ENCODE measurements at regions not wholly inside any gene's neighbourhood (a gene's known extent, or its start where the extent isn't known, plus 50 kb on each side); places are given as distances from the start of the nearest gene placed in this dataset.

GRCh38 chr1:4044967-4045366 is 144.9 kb upstream of the C1orf174 start:
- no peak for DNase-seq (ENCODE audit: low read depth in 3 of 3)

- DNase-seq (ENCODE audit: low read depth in 3 of 3) = no peak
Observed at GRCh38 chr1:4045397-4046010, 145.4 kb upstream of the C1orf174 start.

- no peak for DNase-seq (ENCODE audit: low read depth in 3 of 3)
Observed at GRCh38 chr1:4046836-4047461, 146.9 kb upstream of the C1orf174 start.

GRCh38 chr1:4047666-4048065 is 147.6 kb upstream of the C1orf174 start:
- DNase-seq (ENCODE audit: low read depth in 3 of 3) = no peak

GRCh38 chr1:4048076-4048475 is 148.0 kb upstream of the C1orf174 start:
- DNase-seq (ENCODE audit: low read depth in 3 of 3) = no peak

GRCh38 chr1:4048921-4049320 is 148.8 kb upstream of the C1orf174 start:
- no peak for DNase-seq (ENCODE audit: low read depth in 3 of 3)

- DNase-seq (ENCODE audit: low read depth in 3 of 3) = no peak
Observed at GRCh38 chr1:4050998-4051397, 150.9 kb upstream of the C1orf174 start.

- no peak for DNase-seq (ENCODE audit: low read depth in 3 of 3)
Observed at GRCh38 chr1:4052657-4053056, 152.6 kb upstream of the C1orf174 start.

GRCh38 chr1:4053160-4053748 is 153.2 kb upstream of the C1orf174 start:
- no peak for DNase-seq (ENCODE audit: low read depth in 3 of 3)

- no peak for DNase-seq (ENCODE audit: low read depth in 3 of 3)
Observed at GRCh38 chr1:4053774-4054173, 153.7 kb upstream of the C1orf174 start.

- DNase-seq (ENCODE audit: low read depth in 3 of 3) = no peak
Observed at GRCh38 chr1:4055294-4055967, 155.4 kb upstream of the C1orf174 start.

- no peak for DNase-seq (ENCODE audit: low read depth in 3 of 3)
Observed at GRCh38 chr1:4056422-4056821, 156.3 kb upstream of the C1orf174 start.

- no peak for DNase-seq (ENCODE audit: low read depth in 3 of 3)
Observed at GRCh38 chr1:4056989-4057388, 156.9 kb upstream of the C1orf174 start.

- no peak for DNase-seq (ENCODE audit: low read depth in 3 of 3)
Observed at GRCh38 chr1:4057603-4058002, 157.5 kb upstream of the C1orf174 start.

- DNase-seq (ENCODE audit: low read depth in 3 of 3) = no peak
Observed at GRCh38 chr1:4058122-4058521, 158.1 kb upstream of the C1orf174 start.

GRCh38 chr1:4058706-4059105 is 158.6 kb upstream of the C1orf174 start:
- DNase-seq (ENCODE audit: low read depth in 3 of 3) = no peak

GRCh38 chr1:4059270-4059669 is 159.2 kb upstream of the C1orf174 start:
- DNase-seq (ENCODE audit: low read depth in 3 of 3) = no peak

- DNase-seq (ENCODE audit: low read depth in 3 of 3) = no peak
Observed at GRCh38 chr1:4060850-4061249, 160.8 kb upstream of the C1orf174 start.

GRCh38 chr1:4061521-4062031 is 161.5 kb upstream of the C1orf174 start:
- DNase-seq (ENCODE audit: low read depth in 3 of 3) = no peak

GRCh38 chr1:4062041-4062440 is 162.0 kb upstream of the C1orf174 start:
- DNase-seq (ENCODE audit: low read depth in 3 of 3) = no peak

- DNase-seq (ENCODE audit: low read depth in 3 of 3) = no peak
Observed at GRCh38 chr1:4062560-4062959, 162.5 kb upstream of the C1orf174 start.

GRCh38 chr1:4062992-4063391 is 162.9 kb upstream of the C1orf174 start:
- DNase-seq (ENCODE audit: low read depth in 3 of 3) = no peak

- no peak for DNase-seq (ENCODE audit: low read depth in 3 of 3)
Observed at GRCh38 chr1:4063516-4063915, 163.4 kb upstream of the C1orf174 start.

Measured in stimulated activated CD4-positive, alpha-beta T cell treated with anti-CD3 and anti-CD28 coated beads, TNF-alpha, amount 100 ng/mL, for 4 hours (primary cell).